Upper lobe of left lung (tissue), 6 donors: ENCODE measurements at regions not wholly inside any gene's neighbourhood (a gene's known extent, or its start where the extent isn't known, plus 50 kb on each side); places are given as distances from the start of the nearest gene placed in this dataset.

ENCODE experiments used
- ATAC-seq, 2 donors: fragments of 200-7000 bp; cut with Tn5 transposase; one replicate each; pipeline ENCODE4 v1.9.1; 2022; ENCODE audit warnings: mild to moderate bottlenecking in 2 of 2, moderate library complexity in 2 of 2; ENCODE audit not compliant: low FRiP score in 2 of 2
- DNase-seq, 2 donors: peaks; one replicate each; pipeline ENCODE4 v3.0.0-alpha.2; 2019 to 2020
- H3K27ac ChIP-seq, 4 donors: fragments of 200-600 bp; sonication (generic); one replicate each; pipeline ENCODE4 v1.5.1; 2016 to 2019
- H3K27me3 ChIP-seq, 4 donors: fragments of 200-600 bp; sonication (generic); one replicate each; pipeline ENCODE4 v1.5.1; 2017 to 2019
- H3K36me3 ChIP-seq, 4 donors: fragments of 200-600 bp; sonication (generic); one replicate each; pipeline ENCODE4 v1.5.1; 2016 to 2019
- H3K4me1 ChIP-seq, 4 donors: fragments of 200-600 bp; sonication (generic); one replicate each; pipeline ENCODE4 v1.5.1; 2018 to 2019
- H3K4me3 ChIP-seq, 4 donors: fragments of 200-600 bp; sonication (generic); one replicate each; pipeline ENCODE4 v1.5.1; 2017 to 2019; ENCODE audit warnings: mild to moderate bottlenecking in 2 of 4, moderate library complexity in 1 of 4
- H3K9me3 ChIP-seq, 4 donors: fragments of 200-600 bp; sonication (generic); one replicate each; pipeline ENCODE4 v1.5.1; 2018 to 2019
- CTCF ChIP-seq, 6 experiments: fragments of 450-650 bp in 4 of 6; fragments of 200-600 bp in 2 of 6; sonication (generic) in 2 of 6; IDR thresholded peaks; one replicate each; pipeline ENCODE4 v1.5.1; 2016 to 2019; ENCODE audit warnings: antibody characterized with exemption in 6 of 6
- EP300 ChIP-seq, 4 donors: sonication (generic); formaldehyde crosslinking; IDR thresholded peaks; one replicate each; pipeline ENCODE4 v1.5.1; 2017; ENCODE audit warnings: antibody characterized with exemption in 4 of 4, control low read depth in 2 of 4
- POLR2A ChIP-seq, 4 donors: fragments of 450-650 bp; IDR thresholded peaks; one replicate each; pipeline ENCODE4 v1.5.1; 2016 to 2017; ENCODE audit warnings: antibody characterized with exemption in 4 of 4, mild to moderate bottlenecking in 2 of 4
- POLR2AphosphoS5 ChIP-seq, 2 donors: sonication (generic); formaldehyde crosslinking; IDR thresholded peaks; one replicate each; pipeline ENCODE4 v1.5.1; 2017; ENCODE audit warnings: antibody characterized with exemption in 2 of 2
- WGBS, 2 donors: methylation state at CpG; one replicate each; pipeline ENCODE4 v1.1.5; 2017 to 2018; 5-methylcytosine and 5-hydroxymethylcytosine counted together
- donor health status: DM: no; HTN: no; CAD: no; lungs with moderate emphysema.
- donor health status: DM: no; HTN: yes; CAD: no; lungs with severe emphysema.

GRCh38 chr2:6103949-6104348, 411.8 kb downstream of the SOX11 start:
- Histone ChIP-seq H3K27ac (no peak overlapping the region), H3K27me3 (no peaks in the 10 kb centered on the region), H3K4me3 (no peak overlapping the region), H3K36me3 (no peaks in the 10 kb centered on the region), H3K9me3 (no peaks in the 10 kb centered on the region), H3K4me1 (no peaks in the 10 kb centered on the region)
- WGBS, 2 donors, result 60 to 80% methylated on average over 2 to 3 of the region's 3 CpGs
- TF ChIP-seq POLR2AphosphoS5 (IDR thresholded peaks at IDR 0.05) (no peak), EP300 (IDR thresholded peaks at IDR 0.05) (no peak), CTCF (IDR thresholded peaks at IDR 0.05) (no peak), POLR2A (IDR thresholded peaks at IDR 0.05) (no peak)
- no peak for DNase-seq
- ATAC-seq, result no peak

DNA sequence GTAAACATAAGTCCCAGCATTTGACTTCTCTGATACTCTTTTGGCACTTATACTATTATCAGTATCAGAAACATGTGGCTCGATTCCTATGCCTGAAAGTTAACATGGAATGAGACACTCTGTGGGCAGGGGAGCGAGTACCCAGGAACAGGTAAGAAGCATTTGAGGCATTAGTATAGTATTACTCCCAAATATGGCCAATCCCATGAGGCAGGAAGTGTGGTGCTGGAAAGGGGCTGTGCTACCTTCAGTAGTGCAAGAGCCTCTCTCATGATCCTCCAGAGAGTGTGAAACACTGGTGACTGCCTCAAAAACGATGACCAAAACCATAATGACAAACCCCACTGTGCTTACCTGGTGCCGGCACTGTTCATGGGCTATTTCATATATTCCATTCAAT, 415.1 kb downstream of the SOX11 start:
- ATAC-seq (no peak), DNase-seq (no peak)
- no peaks in the 10 kb centered on the region for H3K9me3 ChIP-seq
- no peak overlapping the region for H3K27ac ChIP-seq
- no peaks in the 10 kb centered on the region for H3K36me3 ChIP-seq
- H3K27me3 ChIP-seq, result no peaks in the 10 kb centered on the region
- no peak overlapping the region for H3K4me3 ChIP-seq
- 80 to 87% methylated on average over 4 of the region's 4 CpGs for WGBS, 2 donors
- TF ChIP-seq POLR2A (IDR thresholded peaks at IDR 0.05) (no peak), CTCF (IDR thresholded peaks at IDR 0.05) (no peak), EP300 (IDR thresholded peaks at IDR 0.05) (no peak), POLR2AphosphoS5 (IDR thresholded peaks at IDR 0.05) (no peak)
- H3K4me1 ChIP-seq, result no peaks in the 10 kb centered on the region

DNA sequence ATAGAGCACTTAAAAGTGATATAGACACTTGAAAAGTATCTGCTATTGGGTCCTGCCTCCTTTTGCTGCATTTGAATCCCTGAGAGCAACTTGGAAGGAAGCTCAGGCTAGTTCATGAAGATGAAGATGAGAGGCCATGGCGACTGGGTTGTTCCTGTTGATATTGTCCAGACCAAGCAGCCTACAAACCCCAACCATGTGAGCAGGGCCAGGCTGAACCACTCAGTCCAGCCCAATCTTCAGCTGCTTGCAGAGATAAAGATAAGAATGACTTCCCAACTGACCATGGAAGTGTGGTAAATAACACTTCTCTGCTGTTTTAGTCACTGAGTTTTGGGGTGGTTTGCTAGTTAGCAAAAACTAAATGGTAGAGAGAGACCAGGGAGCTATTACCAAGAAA, 417.6 kb downstream of the SOX11 start:
- no peak overlapping the region for H3K4me3 ChIP-seq
- H3K36me3 ChIP-seq, result no peaks in the 10 kb centered on the region
- no peaks in the 10 kb centered on the region for H3K27me3 ChIP-seq
- ATAC-seq (no peak), DNase-seq (no peak)
- WGBS, 2 donors, result 60 to 65% methylated on average over 1 of the region's 1 CpG
- no peak overlapping the region for H3K27ac ChIP-seq
- no peak for TF ChIP-seq POLR2A (IDR thresholded peaks at IDR 0.05)
- no peak for TF ChIP-seq EP300 (IDR thresholded peaks at IDR 0.05)
- TF ChIP-seq POLR2AphosphoS5 (IDR thresholded peaks at IDR 0.05), result no peak
- TF ChIP-seq CTCF (IDR thresholded peaks at IDR 0.05), result no peak
- H3K4me1 ChIP-seq, result no peaks in the 10 kb centered on the region
- H3K9me3 ChIP-seq, result no peaks in the 10 kb centered on the region

GRCh38 chr2:6111781-6112261, 419.6 kb downstream of the SOX11 start:
- Histone ChIP-seq H3K4me1 (no peaks in the 10 kb centered on the region), H3K27me3 (no peaks in the 10 kb centered on the region), H3K4me3 (no peak overlapping the region), H3K9me3 (no peaks in the 10 kb centered on the region), H3K27ac (no peak overlapping the region), H3K36me3 (no peaks in the 10 kb centered on the region)
- TF ChIP-seq EP300 (IDR thresholded peaks at IDR 0.05) (no peak), POLR2AphosphoS5 (IDR thresholded peaks at IDR 0.05) (no peak), CTCF (IDR thresholded peaks at IDR 0.05) (no peak), POLR2A (IDR thresholded peaks at IDR 0.05) (no peak)
- no peak for ATAC-seq
- 25 to 33% methylated on average over 2 of the region's 2 CpGs for WGBS, 2 donors
- DNase-seq, result no peak

GRCh38 chr2:6113786-6114185, 421.6 kb downstream of the SOX11 start:
- DNase-seq, result no peak
- no peaks in the 10 kb centered on the region for H3K27me3 ChIP-seq
- no peaks in the 10 kb centered on the region for H3K36me3 ChIP-seq
- no peak overlapping the region for H3K27ac ChIP-seq
- H3K4me1 ChIP-seq, result no peaks in the 10 kb centered on the region
- H3K9me3 ChIP-seq, result no peaks in the 10 kb centered on the region
- ATAC-seq, result no peak
- TF ChIP-seq CTCF (IDR thresholded peaks at IDR 0.05) (no peak), POLR2A (IDR thresholded peaks at IDR 0.05) (no peak), POLR2AphosphoS5 (IDR thresholded peaks at IDR 0.05) (no peak), EP300 (IDR thresholded peaks at IDR 0.05) (no peak)
- H3K4me3 ChIP-seq, result no peak overlapping the region
- WGBS, 2 donors, result 88 to 92% methylated on average over 4 of the region's 4 CpGs
